SK-N-SH treated with all-trans-retinoic acid at 6 μM for 48 hours (cell line): ENCODE measurements at regions not wholly inside any gene's neighbourhood (a gene's known extent, or its start where the extent isn't known, plus 50 kb on each side); places are given as distances from the start of the nearest gene placed in this dataset.

ENCODE experiments used
- BACH2 ChIP-seq: fragments of 250-450 bp; sonication (Bioruptor Pico); IDR thresholded peaks from 2 replicates; pipeline ENCODE4 v1.9.0; 2021; ENCODE audit warnings: mild to moderate bottlenecking, borderline replicate concordance
- CSDC2 ChIP-seq: fragments of 250-450 bp; sonication (Bioruptor Pico); IDR thresholded peaks from 2 replicates; pipeline ENCODE4 v1.5.0; 2020; ENCODE audit warnings: mild to moderate bottlenecking, moderate library complexity
- GLIS3 ChIP-seq: fragments of 250-450 bp; sonication (Bioruptor Pico); IDR thresholded peaks from 2 replicates; pipeline ENCODE4 v1.5.0; 2020; ENCODE audit warnings: mild to moderate bottlenecking, moderate library complexity
- PPARA ChIP-seq: fragments of 250-450 bp; sonication (Bioruptor Pico); IDR thresholded peaks from 2 replicates; pipeline ENCODE4 v1.5.0; 2020; ENCODE audit warnings: mild to moderate bottlenecking, borderline replicate concordance
- ZFP30 ChIP-seq: fragments of 450-650 bp; formaldehyde crosslinking; IDR thresholded peaks from 2 replicates; pipeline ENCODE4 v1.5.0; 2022; ENCODE audit warnings: mild to moderate bottlenecking, moderate library complexity
- TF ChIP-seq, protein P1 (sequence below): fragments of 250-450 bp; sonication (Bioruptor Pico); IDR thresholded peaks from 2 replicates; pipeline ENCODE4 v1.8.0; 2020; ENCODE audit warnings: mild to moderate bottlenecking, moderate library complexity, borderline replicate concordance

- TF ChIP-seq CSDC2 (no peak), PPARA (CRISPR knock-in tag) (no peak), ZFP30 (CRISPR knock-in tag) (no peak), BACH2 (CRISPR knock-in tag) (no peak), GLIS3 (CRISPR knock-in tag) (no peak)
- TF ChIP-seq, protein P1, sequence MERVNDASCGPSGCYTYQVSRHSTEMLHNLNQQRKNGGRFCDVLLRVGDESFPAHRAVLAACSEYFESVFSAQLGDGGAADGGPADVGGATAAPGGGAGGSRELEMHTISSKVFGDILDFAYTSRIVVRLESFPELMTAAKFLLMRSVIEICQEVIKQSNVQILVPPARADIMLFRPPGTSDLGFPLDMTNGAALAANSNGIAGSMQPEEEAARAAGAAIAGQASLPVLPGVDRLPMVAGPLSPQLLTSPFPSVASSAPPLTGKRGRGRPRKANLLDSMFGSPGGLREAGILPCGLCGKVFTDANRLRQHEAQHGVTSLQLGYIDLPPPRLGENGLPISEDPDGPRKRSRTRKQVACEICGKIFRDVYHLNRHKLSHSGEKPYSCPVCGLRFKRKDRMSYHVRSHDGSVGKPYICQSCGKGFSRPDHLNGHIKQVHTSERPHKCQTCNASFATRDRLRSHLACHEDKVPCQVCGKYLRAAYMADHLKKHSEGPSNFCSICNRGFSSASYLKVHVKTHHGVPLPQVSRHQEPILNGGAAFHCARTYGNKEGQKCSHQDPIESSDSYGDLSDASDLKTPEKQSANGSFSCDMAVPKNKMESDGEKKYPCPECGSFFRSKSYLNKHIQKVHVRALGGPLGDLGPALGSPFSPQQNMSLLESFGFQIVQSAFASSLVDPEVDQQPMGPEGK (CRISPR knock-in tag), result no peak
These were observed 794.2 kb upstream of the NXPH2 start for GRCh38 chr2:139574371-139574770.
